HCT116 (cell line): ENCODE measurements at regions not wholly inside any gene's neighbourhood (a gene's known extent, or its start where the extent isn't known, plus 50 kb on each side); places are given as distances from the start of the nearest gene placed in this dataset.

Experiments
- CTCF ChIP-seq, 3 experiments: fragments of 200-600 bp in 1 of 3; sonication (generic) in 1 of 3; IDR thresholded peaks in 2 of 3; conservative IDR thresholded peaks in 1 of 3; 2 replicates each; pipeline ENCODE4 v1.5.1; 2012 to 2017; ENCODE audit warnings: low read depth in 2 of 3, low read length in 2 of 3, antibody characterized with exemption in 1 of 3, borderline replicate concordance in 1 of 3, control low read depth in 1 of 3, mild to moderate bottlenecking in 1 of 3, mixed read lengths in 1 of 3, mixed run types in 1 of 3, moderate library complexity in 1 of 3; ENCODE audit not compliant: insufficient read depth in 1 of 3
- EGR1 ChIP-seq: IDR thresholded peaks from 2 replicates; pipeline ENCODE4 v1.6.1; 2012; ENCODE audit warnings: low read depth
- POLR2A ChIP-seq: IDR thresholded peaks from 2 replicates; pipeline ENCODE4 v1.7.0; 2011; ENCODE audit warnings: borderline replicate concordance; ENCODE audit not compliant: insufficient read depth, insufficient read length; ENCODE audit errors: extremely low read depth
- POLR2AphosphoS5 ChIP-seq: IDR thresholded peaks from 2 replicates; pipeline ENCODE4 v1.6.1; 2011; ENCODE audit warnings: mild to moderate bottlenecking, low read depth, low read length, moderate library complexity
- SP1 ChIP-seq: IDR thresholded peaks from 2 replicates; pipeline ENCODE4 v1.6.1; 2012; ENCODE audit warnings: low read depth
- TCF7L2 ChIP-seq: IDR thresholded peaks from 2 replicates; pipeline ENCODE4 v1.7.0; 2011; ENCODE audit warnings: borderline replicate concordance, inconsistent platforms; ENCODE audit not compliant: insufficient read depth, insufficient read length; ENCODE audit errors: extremely low read depth

GRCh38 chr10:47057471-47057870 is 146.2 kb downstream of the PTPN20 start:
- TF ChIP-seq POLR2AphosphoS5 (no peak), TCF7L2 (no peak), SP1 (no peak), CTCF (IDR thresholded peaks at IDR 0.05 in 2 of 3, conservative IDR thresholded peaks at IDR 0.05 in 1 of 3; ENCODE audit: borderline replicate concordance in 1 of 3, insufficient read depth in 1 of 3, low read depth in 2 of 3, low read length in 2 of 3) (no peak), POLR2A (no peak), EGR1 (no peak)
